ENCODE measurements at regions not wholly inside any gene's neighbourhood (a gene's known extent, or its start where the extent isn't known, plus 50 kb on each side); places are given as distances from the start of the nearest gene placed in this dataset.

DNA sequence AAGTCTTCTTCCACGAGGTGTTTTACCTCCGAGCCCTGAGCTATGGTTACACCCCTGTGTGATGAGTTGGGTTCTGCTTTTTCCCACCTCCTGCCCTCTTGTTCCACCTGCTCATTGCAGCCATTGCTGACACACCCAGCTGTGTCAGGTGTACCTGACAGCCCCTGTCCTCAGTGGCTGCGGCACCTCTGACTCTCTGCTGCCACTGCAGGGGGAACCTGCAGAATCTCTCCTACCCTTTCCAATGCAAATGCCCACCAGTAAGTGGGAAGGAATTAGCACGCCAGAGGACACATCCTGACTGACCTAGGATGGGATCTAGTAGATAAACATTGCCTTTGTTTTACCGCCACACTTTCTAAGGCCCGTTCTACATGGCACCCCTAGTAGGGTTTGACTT lies 600.9 kb upstream of the MKI67 start:
- TF ChIP-seq, protein P1, sequence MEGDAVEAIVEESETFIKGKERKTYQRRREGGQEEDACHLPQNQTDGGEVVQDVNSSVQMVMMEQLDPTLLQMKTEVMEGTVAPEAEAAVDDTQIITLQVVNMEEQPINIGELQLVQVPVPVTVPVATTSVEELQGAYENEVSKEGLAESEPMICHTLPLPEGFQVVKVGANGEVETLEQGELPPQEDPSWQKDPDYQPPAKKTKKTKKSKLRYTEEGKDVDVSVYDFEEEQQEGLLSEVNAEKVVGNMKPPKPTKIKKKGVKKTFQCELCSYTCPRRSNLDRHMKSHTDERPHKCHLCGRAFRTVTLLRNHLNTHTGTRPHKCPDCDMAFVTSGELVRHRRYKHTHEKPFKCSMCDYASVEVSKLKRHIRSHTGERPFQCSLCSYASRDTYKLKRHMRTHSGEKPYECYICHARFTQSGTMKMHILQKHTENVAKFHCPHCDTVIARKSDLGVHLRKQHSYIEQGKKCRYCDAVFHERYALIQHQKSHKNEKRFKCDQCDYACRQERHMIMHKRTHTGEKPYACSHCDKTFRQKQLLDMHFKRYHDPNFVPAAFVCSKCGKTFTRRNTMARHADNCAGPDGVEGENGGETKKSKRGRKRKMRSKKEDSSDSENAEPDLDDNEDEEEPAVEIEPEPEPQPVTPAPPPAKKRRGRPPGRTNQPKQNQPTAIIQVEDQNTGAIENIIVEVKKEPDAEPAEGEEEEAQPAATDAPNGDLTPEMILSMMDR (IDR thresholded peaks at IDR 0.05) = no peak
- TF ChIP-seq EZH2 (IDR thresholded peaks at IDR 0.05) = no peak
